ENCODE measurements at regions not wholly inside any gene's neighbourhood (a gene's known extent, or its start where the extent isn't known, plus 50 kb on each side); places are given as distances from the start of the nearest gene placed in this dataset.

- in situ Hi-C loops (cut with HindIII; ENCODE audit: low sequenced_read_pairs): loop anchor here (10.0 kb wide), 1 partner anchor 1497 kb away; no protein-coding TSS in a partner anchor
Measured at GRCh38 chr16:55041540-55042234, 111.0 kb downstream of the IRX5 start.

GRCh38 chr16:55042556-55043432, 112.1 kb downstream of the IRX5 start:
- in situ Hi-C loops (cut with HindIII; ENCODE audit: low sequenced_read_pairs): loop anchor here (10.0 kb wide), 1 partner anchor 1498 kb away; no protein-coding TSS in a partner anchor

GRCh38 chr16:55043499-55043898, 112.8 kb downstream of the IRX5 start:
- in situ Hi-C loops (cut with HindIII; ENCODE audit: low sequenced_read_pairs): loop anchor here (10.0 kb wide), 1 partner anchor 1499 kb away; no protein-coding TSS in a partner anchor

GRCh38 chr16:55044201-55044975, 113.7 kb downstream of the IRX5 start:
- in situ Hi-C loops (cut with HindIII; ENCODE audit: low sequenced_read_pairs): loop anchor here (10.0 kb wide), 1 partner anchor 1500 kb away; no protein-coding TSS in a partner anchor

- in situ Hi-C loops (cut with HindIII; ENCODE audit: low sequenced_read_pairs): loop anchor here (10.0 kb wide), 1 partner anchor 1501 kb away; no protein-coding TSS in a partner anchor
Measured at GRCh38 chr16:55045329-55045728, 114.7 kb downstream of the IRX5 start.

GRCh38 chr16:55045756-55046460, 115.2 kb downstream of the IRX5 start:
- in situ Hi-C loops (cut with HindIII; ENCODE audit: low sequenced_read_pairs): loop anchor here (10.0 kb wide), 1 partner anchor 1501 kb away; no protein-coding TSS in a partner anchor

- in situ Hi-C loops (cut with HindIII; ENCODE audit: low sequenced_read_pairs): loop anchor here (10.0 kb wide), 1 partner anchor 1502 kb away; no protein-coding TSS in a partner anchor
Measured at GRCh38 chr16:55046513-55046912, 115.8 kb downstream of the IRX5 start.

- in situ Hi-C loops (cut with HindIII; ENCODE audit: low sequenced_read_pairs): loop anchor here (10.0 kb wide), 1 partner anchor 1502 kb away; no protein-coding TSS in a partner anchor
Measured at GRCh38 chr16:55046916-55047315, 116.3 kb downstream of the IRX5 start.

GRCh38 chr16:55047331-55047730, 116.7 kb downstream of the IRX5 start:
- in situ Hi-C loops (cut with HindIII; ENCODE audit: low sequenced_read_pairs): loop anchor here (10.0 kb wide), 1 partner anchor 1503 kb away; no protein-coding TSS in a partner anchor

- in situ Hi-C loops (cut with HindIII; ENCODE audit: low sequenced_read_pairs): loop anchor here (10.0 kb wide), 1 partner anchor 1503 kb away; no protein-coding TSS in a partner anchor
Measured at GRCh38 chr16:55047903-55048497, 117.3 kb downstream of the IRX5 start.

- in situ Hi-C loops (cut with HindIII; ENCODE audit: low sequenced_read_pairs): loop anchor here (10.0 kb wide), 1 partner anchor 1504 kb away; no protein-coding TSS in a partner anchor
Measured at GRCh38 chr16:55048745-55049144, 118.1 kb downstream of the IRX5 start.

GRCh38 chr16:55051571-55052347, 121.1 kb downstream of the IRX5 start:
- in situ Hi-C loops (cut with HindIII; ENCODE audit: low sequenced_read_pairs): no loop called here

- in situ Hi-C loops (cut with HindIII; ENCODE audit: low sequenced_read_pairs): no loop called here
Measured at GRCh38 chr16:55052348-55052734, 121.7 kb downstream of the IRX5 start.

- in situ Hi-C loops (cut with HindIII; ENCODE audit: low sequenced_read_pairs): no loop called here
Measured at GRCh38 chr16:55052741-55053415, 122.2 kb downstream of the IRX5 start.

GRCh38 chr16:55055262-55055661, 124.6 kb downstream of the IRX5 start:
- in situ Hi-C loops (cut with HindIII; ENCODE audit: low sequenced_read_pairs): no loop called here

- in situ Hi-C loops (cut with HindIII; ENCODE audit: low sequenced_read_pairs): no loop called here
Measured at GRCh38 chr16:55056585-55057401, 126.1 kb downstream of the IRX5 start.

GRCh38 chr16:55057866-55058265, 127.2 kb downstream of the IRX5 start:
- in situ Hi-C loops (cut with HindIII; ENCODE audit: low sequenced_read_pairs): no loop called here
